ENCODE measurements at regions not wholly inside any gene's neighbourhood (a gene's known extent, or its start where the extent isn't known, plus 50 kb on each side); places are given as distances from the start of the nearest gene placed in this dataset.

DNA sequence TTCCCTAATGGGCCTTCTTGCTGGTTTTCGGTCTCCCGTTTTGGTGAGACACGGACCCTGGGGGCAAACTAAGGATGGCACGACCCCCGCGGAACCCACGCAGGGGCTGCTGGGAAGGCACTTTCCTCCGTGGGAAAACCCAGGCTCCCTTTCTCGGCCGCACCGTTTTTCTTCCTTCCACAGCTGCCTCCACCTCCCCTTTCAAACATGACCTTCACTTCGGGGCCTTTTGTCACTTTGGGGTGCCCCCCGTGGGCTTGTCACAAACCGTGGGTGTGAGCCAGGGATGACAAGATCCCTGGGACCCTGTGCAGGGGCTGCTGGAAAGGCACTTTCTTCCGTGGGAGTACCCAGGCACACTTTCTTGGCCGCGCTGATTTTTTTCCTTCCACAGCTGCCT lies 268.7 kb downstream of the ALG10 start:
- no peak for DNase-seq (ENCODE audit: low spot score)

DNA sequence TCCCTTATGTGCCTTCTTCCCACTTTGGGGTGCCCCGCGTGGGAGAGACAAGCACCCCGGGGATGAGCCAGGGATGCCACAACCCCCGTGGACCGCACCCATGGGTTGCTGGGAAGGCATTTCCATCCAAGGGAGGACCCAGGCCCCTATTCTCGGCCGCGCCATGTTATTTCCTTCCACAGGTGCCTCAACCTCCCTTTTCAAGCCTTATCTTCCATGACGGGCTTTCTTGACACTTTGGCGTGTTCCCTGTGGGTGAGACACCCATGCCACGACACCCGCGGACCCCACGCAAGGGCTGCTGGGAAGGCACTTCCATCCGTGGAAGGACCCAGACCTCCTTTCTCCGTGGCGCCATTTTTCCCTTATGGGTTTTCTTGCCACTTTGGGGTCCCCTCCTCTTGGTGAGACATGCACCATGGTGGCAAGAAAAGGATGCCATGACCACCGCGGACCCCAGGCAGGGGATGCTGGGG lies 269.2 kb downstream of the ALG10 start:
- no peak for DNase-seq (ENCODE audit: low spot score)

DNA sequence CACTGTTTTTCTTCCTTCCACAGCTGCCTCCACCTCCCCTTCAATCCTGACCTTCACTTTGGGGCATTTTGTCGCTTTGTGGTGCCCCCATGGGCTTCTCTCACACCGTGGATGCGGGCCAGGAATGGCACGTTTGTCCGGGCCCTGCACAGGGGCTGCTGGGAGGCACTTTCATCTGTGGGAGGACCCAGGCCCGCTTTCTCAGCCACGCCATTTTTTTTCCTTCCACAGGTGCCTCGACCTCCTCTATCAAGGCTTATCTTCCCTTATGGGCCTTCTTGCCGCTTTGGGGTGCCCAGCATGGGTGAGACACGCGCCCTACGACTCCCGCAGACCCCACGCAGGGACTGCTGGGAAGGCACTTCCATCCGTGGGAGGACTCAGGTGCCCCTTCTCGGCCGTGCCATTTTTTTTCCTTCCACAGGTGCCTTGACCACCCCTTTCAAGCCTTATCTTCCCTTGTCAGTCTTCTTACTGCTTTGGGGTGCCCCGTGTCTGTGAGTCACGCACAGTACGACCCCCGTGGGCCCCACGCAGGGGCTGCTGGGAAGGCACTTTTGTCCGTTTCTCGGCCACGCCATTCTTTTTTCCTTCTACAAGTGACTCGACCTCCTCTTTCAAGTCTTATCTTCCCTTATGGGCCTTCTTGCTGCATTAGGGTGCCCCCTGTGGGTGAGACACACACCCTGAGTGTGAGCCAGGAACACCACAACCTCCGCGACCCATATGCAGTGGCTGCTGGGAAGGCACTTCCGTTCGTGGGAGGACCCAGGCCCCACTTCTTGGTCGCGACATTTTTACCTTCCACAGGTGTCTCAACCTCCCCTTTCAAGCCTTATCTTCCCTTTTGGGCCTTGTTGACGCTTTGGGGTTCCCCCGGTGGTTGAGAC lies 270.7 kb downstream of the ALG10 start:
- DNase-seq (ENCODE audit: low spot score), result no peak

- DNase-seq (ENCODE audit: low spot score), result no peak
Observed at GRCh38 chr12:34294137-34294536, 271.8 kb downstream of the ALG10 start.

DNA sequence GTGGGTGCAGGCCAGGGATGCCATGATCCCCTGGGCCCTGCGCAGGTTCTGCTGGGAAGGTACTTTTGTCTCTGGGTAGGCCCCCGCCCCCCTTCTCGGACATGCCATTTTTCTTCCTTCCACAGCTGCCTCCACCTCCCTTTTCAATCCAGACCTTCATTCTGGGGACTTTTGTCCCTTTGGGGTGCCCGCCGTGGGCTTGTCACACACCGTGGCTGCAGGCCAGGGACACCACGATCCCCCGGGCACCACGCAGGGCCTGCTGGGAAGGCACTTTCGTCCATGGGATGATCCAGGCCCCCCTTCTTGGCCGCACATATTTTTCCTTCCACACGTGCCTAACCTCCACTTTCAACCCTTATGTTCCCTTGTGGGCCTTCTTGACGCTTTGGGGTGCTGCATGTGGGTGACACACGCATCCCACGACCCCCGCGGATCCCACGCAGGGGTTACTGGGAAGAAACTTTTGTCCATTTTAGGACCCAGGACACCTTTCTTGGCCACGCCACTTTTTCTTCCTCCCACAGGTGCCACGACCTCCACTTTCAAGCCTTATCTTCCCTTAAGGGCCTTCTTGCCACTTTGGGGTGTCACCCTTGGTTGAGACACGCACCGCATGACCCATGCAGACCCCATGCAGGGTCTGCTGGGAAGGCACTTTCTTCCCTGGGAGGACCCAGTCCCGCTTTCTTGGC lies 272.5 kb downstream of the ALG10 start:
- DNase-seq (ENCODE audit: low spot score), result no peak

DNA sequence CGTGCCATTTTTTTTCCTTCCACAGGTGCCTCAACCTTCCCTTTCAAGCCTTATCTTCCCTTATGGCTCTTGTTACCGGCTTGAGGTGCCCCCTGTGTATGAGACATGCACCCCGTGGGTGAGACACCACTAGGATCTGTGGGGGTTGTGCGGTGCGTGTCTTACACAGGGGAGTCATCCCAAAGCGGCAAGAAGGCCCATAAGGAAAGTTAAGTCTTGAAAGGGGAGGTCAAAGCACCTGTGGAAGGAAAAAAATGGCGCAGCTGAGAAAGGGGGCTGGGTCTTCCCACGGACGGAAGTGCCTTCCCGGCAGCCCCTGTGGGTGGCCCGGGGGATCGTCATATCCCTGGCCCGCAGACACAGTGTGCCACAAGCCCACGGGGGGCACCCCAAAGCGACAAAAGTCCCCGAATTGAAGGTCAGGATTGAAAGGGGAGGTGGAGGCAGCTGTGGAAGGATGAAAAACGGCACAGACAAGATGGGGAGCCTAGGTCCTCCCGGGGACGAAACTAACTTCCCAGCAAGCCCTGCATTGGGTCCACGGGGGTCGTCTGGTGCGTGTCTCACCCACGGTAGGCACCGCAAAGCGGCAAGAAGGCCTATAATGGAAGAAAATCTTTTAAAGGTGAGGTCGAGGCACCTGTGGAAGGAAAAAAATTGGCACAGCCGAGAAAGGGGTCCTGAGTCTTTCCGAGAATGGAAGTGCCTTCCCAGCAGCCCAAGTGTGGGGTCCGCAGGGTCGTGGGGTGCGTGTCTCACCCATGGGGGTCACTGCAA lies 273.3 kb downstream of the ALG10 start:
- no peak for DNase-seq (ENCODE audit: low spot score)

DNA sequence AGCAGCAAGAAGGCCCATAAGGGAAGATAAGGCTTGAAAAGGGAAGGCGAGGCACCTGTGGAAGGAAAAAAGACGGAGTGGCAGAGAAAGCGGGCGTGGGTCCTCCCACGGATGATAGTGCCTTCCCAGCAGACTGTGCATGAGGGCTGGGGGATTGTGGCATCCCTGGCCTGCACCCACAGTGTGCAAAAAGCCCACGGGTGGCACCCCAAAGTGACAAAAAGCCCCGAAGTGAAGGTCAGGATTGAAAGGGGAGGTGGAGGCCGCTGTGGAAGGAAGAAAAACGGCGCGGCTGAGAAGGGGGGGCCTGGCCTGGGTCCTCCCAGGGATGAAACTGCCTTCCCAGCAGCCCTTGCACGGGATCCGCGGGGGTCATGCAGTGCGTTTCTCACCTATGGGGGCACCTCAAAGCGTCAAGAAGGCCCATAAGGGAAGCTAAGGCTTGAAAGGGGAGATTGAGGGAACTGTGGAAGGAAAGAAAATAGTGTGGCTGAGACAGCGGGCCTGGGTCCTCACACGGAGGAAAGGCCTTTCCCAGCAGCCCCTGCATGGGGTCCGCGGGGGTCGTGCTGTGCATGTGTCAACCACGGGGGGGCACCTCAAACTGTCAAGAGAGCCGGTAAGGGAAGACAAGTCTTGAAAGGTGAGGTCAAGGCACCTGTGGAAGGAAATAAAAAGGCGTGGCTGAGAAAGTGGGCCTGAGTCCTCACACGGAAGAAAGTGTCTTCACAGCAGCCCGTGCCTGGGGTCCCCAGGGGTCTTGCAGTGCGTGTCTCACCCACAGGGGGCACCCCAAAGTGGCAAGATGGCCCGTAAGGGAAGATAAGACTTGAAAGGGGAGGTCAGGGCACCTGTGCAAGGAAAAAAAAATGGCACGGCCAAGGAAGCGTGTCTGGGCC lies 274.1 kb downstream of the ALG10 start:
- DNase-seq (ENCODE audit: low spot score), result no peak

DNA sequence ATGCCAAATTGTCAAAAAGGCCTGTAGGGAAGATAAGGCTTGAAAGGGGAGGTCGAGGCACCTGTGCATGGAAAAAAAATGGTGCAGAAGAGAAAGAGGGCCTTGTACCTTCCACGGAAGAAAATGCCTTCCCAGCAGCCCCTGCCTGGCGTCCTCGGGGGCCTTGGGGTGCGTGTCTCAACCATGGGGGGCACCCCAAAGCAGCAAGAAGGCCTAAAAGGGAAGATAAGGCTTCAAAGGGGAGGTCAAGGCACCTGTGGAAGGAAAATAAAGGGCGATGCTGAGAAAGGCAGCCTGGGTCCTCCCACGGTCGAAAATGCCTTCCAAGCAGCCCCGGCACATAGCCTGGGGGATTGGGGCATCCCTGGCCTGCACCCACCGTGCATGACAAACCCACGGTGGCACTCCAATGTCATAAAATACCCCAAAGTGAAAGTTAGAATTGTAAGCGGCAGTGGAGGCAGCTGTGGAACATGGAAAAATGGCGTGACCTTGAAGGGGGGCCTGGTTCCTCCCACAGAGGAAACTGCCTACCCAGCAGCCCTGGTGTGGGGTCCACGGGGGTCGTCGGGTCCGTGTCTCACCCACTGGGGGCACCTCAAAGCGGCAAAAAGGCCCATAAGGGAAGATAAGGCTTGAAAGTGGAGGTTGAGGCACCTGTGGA lies 275.0 kb downstream of the ALG10 start:
- no peak for DNase-seq (ENCODE audit: low spot score)

DNA sequence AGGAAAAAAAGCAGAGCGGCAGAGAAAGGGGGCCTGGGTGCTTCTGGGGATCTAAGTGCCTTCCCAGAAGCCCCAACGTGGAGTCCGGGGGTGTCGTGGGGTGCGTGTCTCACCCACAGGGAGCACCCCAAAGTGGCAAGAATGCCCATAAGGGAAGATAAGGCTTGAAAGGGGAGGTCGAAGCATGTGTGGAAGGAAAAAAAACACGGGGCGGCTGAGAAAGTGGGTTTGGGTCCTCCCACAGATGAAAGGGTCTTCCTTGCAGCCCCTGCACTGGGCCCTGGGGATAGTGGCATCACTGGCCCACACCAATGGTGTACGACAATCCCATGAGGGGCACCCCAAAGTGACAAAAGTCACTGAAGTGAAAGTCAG lies 275.5 kb downstream of the ALG10 start:
- DNase-seq (ENCODE audit: low spot score), result no peak

DNA sequence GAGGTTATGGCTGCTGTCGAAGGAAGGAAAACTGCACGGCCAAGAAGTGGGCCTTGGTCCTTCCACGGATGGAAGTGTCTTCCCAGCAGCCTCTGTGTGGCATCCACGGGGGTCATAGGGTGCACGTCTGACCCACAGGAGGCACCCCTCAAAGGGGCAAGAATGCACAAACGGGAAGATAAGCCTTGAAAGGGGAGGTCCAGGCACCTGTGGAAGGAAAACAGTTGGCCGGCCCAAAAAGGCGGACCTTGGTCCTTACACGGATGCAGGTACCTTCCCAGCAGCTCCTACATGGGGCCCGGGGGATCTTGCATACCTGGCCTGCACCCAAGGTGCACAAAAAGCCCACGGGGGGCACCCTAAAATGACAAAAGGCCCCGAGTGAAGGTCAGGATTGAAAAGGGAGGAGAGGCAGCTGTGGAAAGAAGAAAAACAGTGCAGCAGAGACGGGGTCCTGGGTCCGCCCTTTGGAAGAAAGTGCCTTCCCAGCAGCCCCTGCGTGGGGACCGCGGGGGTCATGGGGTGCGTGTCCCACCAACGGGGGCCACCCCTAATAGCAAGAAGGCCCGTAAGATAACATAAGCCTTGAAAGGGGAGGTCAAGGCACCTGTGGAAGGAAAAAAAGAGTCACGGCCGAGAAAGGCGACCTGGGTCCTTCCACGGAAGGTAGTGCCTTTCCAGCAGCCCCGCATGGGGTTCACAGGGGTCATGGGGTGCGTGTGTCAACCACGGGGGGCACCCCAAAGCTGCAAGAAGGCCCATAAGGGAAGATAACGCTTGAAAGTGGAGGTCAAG lies 276.1 kb downstream of the ALG10 start:
- no peak for DNase-seq (ENCODE audit: low spot score)

GRCh38 chr12:34298971-34299801 lies 276.9 kb downstream of the ALG10 start:
- no peak for DNase-seq (ENCODE audit: low spot score)

DNA sequence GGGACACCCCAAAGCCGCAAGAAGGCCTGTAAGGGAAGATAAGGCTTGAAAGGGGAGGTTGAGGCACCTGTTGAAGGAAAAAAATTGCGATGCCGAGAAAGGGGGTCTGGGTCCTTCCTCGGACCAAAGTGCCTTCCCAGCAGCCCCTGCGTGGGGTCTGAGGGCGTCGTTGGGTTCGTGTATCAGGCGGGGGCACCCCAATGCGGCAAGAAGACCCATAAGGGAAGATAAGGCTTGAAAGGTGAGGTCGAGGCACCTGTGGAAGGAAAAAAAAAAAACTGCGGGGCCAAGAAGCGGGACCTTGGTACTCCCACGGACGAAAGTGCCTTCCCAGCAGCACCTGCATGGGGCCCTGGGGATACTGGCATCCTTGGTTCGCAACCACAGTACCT lies 277.5 kb downstream of the ALG10 start:
- no peak for DNase-seq (ENCODE audit: low spot score)

- DNase-seq (ENCODE audit: low spot score), result no peak
Observed at GRCh38 chr12:34300376-34301250, 278.3 kb downstream of the ALG10 start.

DNA sequence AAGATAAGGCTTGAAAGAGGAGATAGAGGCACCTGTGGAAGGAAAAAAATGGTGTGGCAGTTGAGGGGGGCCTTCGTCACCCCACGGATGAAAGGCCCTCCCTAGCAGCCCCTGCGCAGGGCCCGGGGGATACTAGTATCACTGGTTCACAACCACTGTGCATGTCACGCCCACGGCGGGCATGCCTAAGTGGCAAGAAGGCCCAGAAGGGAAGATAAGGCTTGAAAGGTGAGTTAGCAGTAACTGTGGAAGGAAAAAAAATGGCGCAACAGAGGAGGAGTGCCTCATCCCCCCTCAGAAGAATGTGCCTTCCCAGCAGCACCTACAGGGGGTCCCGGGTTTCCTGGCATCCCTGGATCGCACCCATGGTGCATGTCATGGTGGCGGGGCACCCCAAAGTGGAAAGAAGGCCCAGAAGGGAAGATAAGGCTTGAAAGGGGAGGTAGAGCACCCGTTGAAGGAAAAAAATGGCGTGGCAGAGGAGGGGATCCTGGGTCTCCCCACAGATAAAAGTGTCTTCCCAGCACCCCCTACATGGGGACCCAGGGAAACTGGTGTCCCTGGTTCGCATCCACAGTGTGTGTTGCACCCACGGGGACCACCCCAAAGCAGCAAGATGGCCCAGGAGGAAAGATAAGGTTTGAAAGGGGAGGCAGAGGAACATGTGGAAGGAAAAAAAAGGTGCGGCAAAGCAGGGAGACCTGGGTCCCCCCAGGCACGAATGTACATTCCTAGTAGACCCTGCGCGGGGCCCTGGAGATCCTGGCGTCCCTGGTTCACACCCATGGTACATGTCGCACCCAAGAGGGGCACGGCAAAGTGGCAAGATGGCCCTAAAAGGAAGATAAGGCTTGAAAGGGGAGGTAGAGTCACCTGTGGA lies 279.2 kb downstream of the ALG10 start:
- no peak for DNase-seq (ENCODE audit: low spot score)

DNA sequence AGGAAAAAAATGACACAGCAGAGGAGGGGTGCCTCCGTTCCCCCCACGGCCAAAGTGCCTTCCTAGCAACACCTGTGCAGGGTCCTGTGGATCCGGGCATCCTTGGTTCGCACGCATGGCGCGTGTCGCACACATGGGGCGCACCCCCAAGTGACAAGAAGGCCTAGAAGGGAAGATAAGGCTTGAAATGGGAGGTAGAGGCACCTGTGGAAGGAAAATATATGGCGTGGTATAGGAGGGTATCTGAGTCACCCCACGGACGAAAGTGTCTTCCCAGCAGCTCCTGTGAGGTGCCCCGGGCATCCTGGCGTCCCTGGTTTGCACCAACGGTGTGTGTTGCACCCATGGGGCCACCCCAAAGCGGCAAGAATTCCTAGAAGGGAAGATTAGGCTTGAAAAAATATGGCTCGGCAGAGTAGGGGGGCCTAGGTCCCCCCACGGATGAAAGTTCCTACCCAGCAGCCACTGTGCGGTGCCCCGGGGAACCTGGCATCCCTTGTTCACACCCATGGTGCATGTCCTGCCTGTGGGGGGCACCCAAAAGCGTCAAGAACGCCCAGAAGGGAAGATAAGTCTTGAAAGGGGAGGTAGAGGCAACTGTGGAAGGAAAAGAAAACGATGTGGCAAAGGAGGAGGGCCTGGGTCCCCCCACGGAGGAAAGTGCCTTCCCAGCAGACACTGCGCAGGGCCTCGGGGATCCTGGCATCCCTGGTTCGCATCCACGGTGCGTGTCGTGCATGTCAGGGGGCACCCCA lies 280.0 kb downstream of the ALG10 start:
- DNase-seq (ENCODE audit: low spot score), result no peak
